Karpas-422 (cell line): ENCODE measurements at regions not wholly inside any gene's neighbourhood (a gene's known extent, or its start where the extent isn't known, plus 50 kb on each side); places are given as distances from the start of the nearest gene placed in this dataset.

Experiments
- DNase-seq: peaks from one replicate; pipeline ENCODE4 v3.0.0-alpha.2; 2015
- H2AFZ ChIP-seq: fragments of 200-600 bp; sonication (generic); 2 replicates; pipeline ENCODE4 v1.6.1; 2014; ENCODE audit warnings: antibody characterized with exemption, low read length, mixed read lengths
- H3K27ac ChIP-seq: fragments of 200-600 bp; sonication (generic); 2 replicates; pipeline ENCODE4 v1.5.1; 2014; ENCODE audit warnings: mild to moderate bottlenecking, low read length, moderate library complexity
- H3K27me3 ChIP-seq: fragments of 200-600 bp; sonication (generic); 2 replicates; pipeline ENCODE4 v1.6.1; 2014; ENCODE audit warnings: low read length, mixed read lengths
- H3K36me3 ChIP-seq: fragments of 200-600 bp; sonication (generic); 2 replicates; pipeline ENCODE4 v1.6.1; 2014; ENCODE audit warnings: low read length, mixed read lengths; ENCODE audit not compliant: insufficient read depth
- H3K4me1 ChIP-seq: fragments of 200-600 bp; sonication (generic); 2 replicates; pipeline ENCODE4 v1.6.1; 2014; ENCODE audit warnings: mild to moderate bottlenecking, low read length, mixed read lengths
- H3K4me2 ChIP-seq: fragments of 200-600 bp; sonication (generic); 2 replicates; pipeline ENCODE4 v1.6.1; 2014; ENCODE audit warnings: low read length, low read depth, mild to moderate bottlenecking; ENCODE audit not compliant: poor library complexity, severe bottlenecking
- H3K4me3 ChIP-seq: fragments of 200-600 bp; sonication (generic); 2 replicates; pipeline ENCODE4 v1.5.1; 2014; ENCODE audit warnings: mild to moderate bottlenecking, antibody characterized with exemption, low read length, mixed read lengths
- H3K79me2 ChIP-seq: fragments of 200-600 bp; sonication (generic); 2 replicates; pipeline ENCODE4 v1.6.1; 2014; ENCODE audit warnings: mild to moderate bottlenecking, low read length, mixed read lengths
- H3K9ac ChIP-seq: fragments of 200-600 bp; sonication (generic); 2 replicates; pipeline ENCODE4 v1.6.0; 2014; ENCODE audit warnings: low read length
- H3K9me2 ChIP-seq: fragments of 200-600 bp; sonication (generic), shearing (Covaris generic); replicated peaks from 2 replicates; pipeline ENCODE4 v1.6.0; 2014; ENCODE audit warnings: mild to moderate bottlenecking, low read length, moderate library complexity; ENCODE audit not compliant: insufficient read depth
- H3K9me3 ChIP-seq: fragments of 300-700, 200-600 bp; sonication (generic); 2 replicates; pipeline ENCODE4 v1.6.1; 2014; ENCODE audit warnings: low read length, mixed read lengths
- H4K20me1 ChIP-seq: fragments of 200-600 bp; sonication (generic); 2 replicates; pipeline ENCODE4 v1.6.1; 2014; ENCODE audit warnings: mild to moderate bottlenecking, antibody characterized with exemption, low read length, low read depth; ENCODE audit not compliant: insufficient read depth

DNA sequence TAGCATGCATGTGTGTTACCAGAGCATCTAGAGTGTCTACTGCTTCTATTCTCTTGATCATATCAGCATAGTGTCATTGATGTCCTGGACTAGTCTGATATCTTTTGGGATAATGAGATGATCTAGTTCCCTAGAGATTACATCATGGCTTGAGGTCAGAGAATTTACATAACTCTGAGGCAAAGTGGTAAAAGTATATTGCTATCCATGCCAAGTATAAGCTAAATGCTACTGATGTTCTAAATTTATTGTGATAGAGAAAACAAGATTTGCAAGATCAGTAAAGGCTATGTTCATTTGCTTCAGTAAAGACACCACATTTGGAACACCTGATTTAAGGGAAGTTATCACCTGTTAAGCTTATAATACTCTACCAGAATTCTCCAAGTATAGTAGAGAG lies 280.7 kb upstream of the PSMD7 start:
- Histone ChIP-seq H3K4me2 (no peak overlapping the region), H3K27me3 (no peaks in the 10 kb centered on the region), H4K20me1 (no peaks in the 10 kb centered on the region), H2AFZ (no peak overlapping the region), H3K9me3 (no peaks in the 10 kb centered on the region), H3K9ac (no peak overlapping the region), H3K4me3 (no peak overlapping the region), H3K9me2 (no peaks in the 10 kb centered on the region), H3K4me1 (no peaks in the 10 kb centered on the region), H3K27ac (no peak overlapping the region), H3K79me2 (no peaks in the 10 kb centered on the region), H3K36me3 (no peaks in the 10 kb centered on the region)
- no peak for DNase-seq

DNA sequence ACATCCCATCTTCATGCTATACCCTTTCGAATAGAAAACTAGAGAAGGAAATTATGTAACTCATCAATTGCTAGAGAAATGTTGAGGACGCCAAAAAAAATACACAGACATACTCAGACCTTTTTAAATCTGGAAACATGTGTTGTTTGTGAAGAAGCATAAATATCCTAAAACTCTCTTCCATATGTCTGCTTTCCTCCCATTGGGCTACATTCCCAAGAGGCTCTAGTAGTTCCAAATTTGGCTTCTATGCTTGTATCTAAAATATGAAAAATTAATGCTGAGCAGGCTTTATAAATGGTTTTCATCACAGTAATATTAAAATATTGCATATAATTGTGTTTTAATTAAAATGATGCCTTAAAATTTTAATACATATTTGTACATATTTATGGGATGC lies 297.9 kb upstream of the PSMD7 start:
- H3K9me3 ChIP-seq, result no peaks in the 10 kb centered on the region
- no peaks in the 10 kb centered on the region for H3K9me2 ChIP-seq

DNA sequence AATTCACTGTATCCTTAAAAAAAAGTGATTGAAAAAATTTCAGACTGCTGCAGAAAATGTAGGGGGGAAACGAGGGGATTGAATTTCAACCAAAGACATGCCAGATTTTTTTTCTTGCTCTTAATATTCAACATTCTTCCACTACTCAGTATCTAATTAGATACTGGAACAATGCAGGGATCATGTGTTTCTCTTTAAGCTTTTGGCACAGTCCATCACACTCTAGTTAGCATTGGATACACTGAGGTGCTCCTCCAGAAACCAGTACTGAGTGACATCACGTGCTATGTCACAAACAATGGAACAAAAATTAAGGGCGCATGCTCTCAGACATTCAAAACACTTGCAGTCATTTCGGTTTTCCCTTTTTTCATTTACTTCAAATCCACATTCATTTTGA lies 298.6 kb upstream of the PSMD7 start:
- DNase-seq, result no peak
- Histone ChIP-seq H3K4me1 (no peaks in the 10 kb centered on the region), H2AFZ (no peak overlapping the region), H3K79me2 (no peaks in the 10 kb centered on the region), H3K36me3 (no peaks in the 10 kb centered on the region), H3K27me3 (no peaks in the 10 kb centered on the region), H3K4me2 (no peak overlapping the region), H3K9me3 (no peaks in the 10 kb centered on the region), H3K9ac (no peak overlapping the region), H3K27ac (no peak overlapping the region), H3K9me2 (no peaks in the 10 kb centered on the region), H4K20me1 (no peaks in the 10 kb centered on the region), H3K4me3 (no peak overlapping the region)

More for the DNA sequence above, 297.9 kb upstream of the PSMD7 start:
- no peak for DNase-seq
- no peaks in the 10 kb centered on the region for H4K20me1 ChIP-seq
- H3K4me3 ChIP-seq, result no peak overlapping the region
- no peak overlapping the region for H3K9ac ChIP-seq
- no peaks in the 10 kb centered on the region for H3K36me3 ChIP-seq
- H3K27ac ChIP-seq, result no peak overlapping the region
- no peak overlapping the region for H2AFZ ChIP-seq
- H3K27me3 ChIP-seq, result no peaks in the 10 kb centered on the region
- no peak overlapping the region for H3K4me2 ChIP-seq
- H3K4me1 ChIP-seq, result no peaks in the 10 kb centered on the region
- H3K79me2 ChIP-seq, result no peaks in the 10 kb centered on the region

DNA sequence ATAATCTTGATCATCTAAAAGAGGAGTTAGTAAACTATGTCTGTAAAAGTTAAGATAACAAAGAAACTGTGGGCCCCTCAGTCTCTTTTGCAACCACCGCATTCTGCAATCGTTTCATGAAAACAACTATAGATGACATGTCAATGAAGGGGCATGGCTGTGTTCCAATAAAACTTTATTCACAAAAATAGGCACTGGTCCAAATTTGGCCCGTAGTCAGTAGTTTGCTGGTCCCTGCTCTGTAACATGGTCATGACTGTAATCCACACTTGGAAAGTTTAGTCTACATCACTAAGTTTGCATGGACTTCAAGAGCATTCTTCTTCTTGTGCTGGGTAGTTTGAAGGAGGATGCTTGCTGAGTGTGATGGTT lies 299.3 kb upstream of the PSMD7 start:
- no peaks in the 10 kb centered on the region for H3K9me3 ChIP-seq
- H3K4me2 ChIP-seq, result no peak overlapping the region
- H3K4me3 ChIP-seq, result no peak overlapping the region
- no peaks in the 10 kb centered on the region for H3K79me2 ChIP-seq
- H3K9ac ChIP-seq, result no peak overlapping the region
- H3K36me3 ChIP-seq, result no peaks in the 10 kb centered on the region
- H3K9me2 ChIP-seq, result no peaks in the 10 kb centered on the region
- H3K27ac ChIP-seq, result no peak overlapping the region
- DNase-seq, result no peak
- H2AFZ ChIP-seq, result no peak overlapping the region
- H4K20me1 ChIP-seq, result no peaks in the 10 kb centered on the region
- no peaks in the 10 kb centered on the region for H3K4me1 ChIP-seq
- H3K27me3 ChIP-seq, result no peaks in the 10 kb centered on the region

DNA sequence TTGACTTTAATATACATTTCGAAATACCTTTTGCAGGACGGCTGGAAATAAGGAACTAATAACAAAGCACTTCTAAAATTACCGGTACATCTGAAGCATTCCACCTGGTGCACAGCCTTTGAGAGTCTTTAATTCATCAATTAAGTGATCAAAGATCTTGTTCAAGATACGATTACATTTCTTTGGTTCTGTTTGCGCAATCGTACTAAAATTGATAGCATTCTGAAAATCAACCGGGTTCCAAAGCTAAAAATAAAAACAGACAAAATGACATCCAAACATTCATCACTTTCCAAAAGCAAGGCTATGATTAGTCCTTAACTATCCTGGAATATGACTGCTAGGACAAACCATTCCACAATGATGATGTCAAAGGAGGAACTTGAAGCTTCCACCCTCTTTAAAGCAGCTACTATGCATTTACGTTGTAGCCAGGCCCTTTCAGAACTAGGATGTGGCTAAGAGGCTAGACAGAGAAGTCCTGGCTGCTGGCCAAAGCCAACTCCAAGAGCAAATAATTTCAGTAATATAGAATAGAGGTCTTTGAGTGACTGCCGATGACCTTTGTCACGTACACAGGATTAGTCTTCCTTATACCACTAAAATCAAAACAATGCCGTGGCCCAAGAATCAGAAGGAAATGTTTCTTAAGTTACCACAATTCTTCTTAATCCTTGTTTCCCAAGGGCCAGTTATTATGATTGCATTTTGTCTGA lies 299.8 kb upstream of the PSMD7 start:
- H3K4me2 ChIP-seq, result no peak overlapping the region
- no peak for DNase-seq
- no peaks in the 10 kb centered on the region for H3K36me3 ChIP-seq
- H3K79me2 ChIP-seq, result no peaks in the 10 kb centered on the region
- no peaks in the 10 kb centered on the region for H3K9me2 ChIP-seq
- no peak overlapping the region for H3K27ac ChIP-seq
- H3K9me3 ChIP-seq, result no peaks in the 10 kb centered on the region
- no peak overlapping the region for H2AFZ ChIP-seq
- H4K20me1 ChIP-seq, result no peaks in the 10 kb centered on the region
- no peaks in the 10 kb centered on the region for H3K27me3 ChIP-seq
- H3K4me3 ChIP-seq, result no peak overlapping the region
- no peaks in the 10 kb centered on the region for H3K4me1 ChIP-seq
- no peak overlapping the region for H3K9ac ChIP-seq

DNA sequence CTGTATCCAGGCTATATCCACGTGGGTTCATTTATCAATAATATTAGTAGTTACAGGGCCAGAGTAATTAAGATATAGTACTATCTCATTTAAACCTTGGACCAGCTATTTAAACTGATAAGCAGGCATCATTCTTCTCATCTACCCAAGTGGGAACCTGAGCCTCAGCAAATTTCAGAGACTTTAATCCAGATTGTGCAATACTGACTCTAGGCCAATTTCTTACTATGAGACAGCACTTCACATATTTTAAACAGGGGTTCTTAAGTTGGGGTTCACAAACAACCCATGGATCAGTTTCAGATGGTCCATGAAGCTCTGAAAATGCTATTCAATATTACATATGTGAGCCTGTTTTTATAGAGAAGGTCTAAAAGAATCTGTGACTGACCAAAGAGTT lies 302.7 kb upstream of the PSMD7 start:
- no peaks in the 10 kb centered on the region for H3K9me2 ChIP-seq

DNA sequence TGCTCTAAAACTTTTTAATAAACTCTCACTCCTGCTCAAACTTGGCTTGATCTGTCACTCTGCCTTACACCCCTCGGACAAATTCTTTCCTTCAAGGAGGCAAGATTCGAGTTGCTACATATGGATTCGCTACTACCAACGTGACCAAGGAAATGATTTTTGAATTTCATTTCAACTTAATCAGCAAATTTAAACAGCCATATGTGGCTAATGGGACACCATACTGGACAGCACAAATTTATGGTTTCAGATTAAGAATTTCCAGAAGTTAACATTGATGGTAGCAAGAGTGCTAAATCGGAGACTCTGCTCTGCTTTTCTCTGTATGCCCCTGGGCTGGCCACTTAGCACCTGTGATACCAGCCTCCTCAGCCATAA lies 318.2 kb upstream of the PSMD7 start:
- Histone ChIP-seq H3K9me2 (no peaks in the 10 kb centered on the region), H3K9ac (no peak overlapping the region), H3K4me2 (no peak overlapping the region), H3K79me2 (no peaks in the 10 kb centered on the region), H3K27ac (no peak overlapping the region), H4K20me1 (no peaks in the 10 kb centered on the region), H3K4me3 (no peak overlapping the region), H3K27me3 (no peaks in the 10 kb centered on the region), H3K4me1 (no peaks in the 10 kb centered on the region), H3K9me3 (no peaks in the 10 kb centered on the region), H2AFZ (no peak overlapping the region), H3K36me3 (no peaks in the 10 kb centered on the region)
- no peak for DNase-seq

More for the DNA sequence above, 302.7 kb upstream of the PSMD7 start:
- Histone ChIP-seq H3K27me3 (no peaks in the 10 kb centered on the region), H3K4me2 (no peak overlapping the region), H2AFZ (no peak overlapping the region), H3K9ac (no peak overlapping the region), H3K4me1 (no peaks in the 10 kb centered on the region), H3K79me2 (no peaks in the 10 kb centered on the region), H3K36me3 (no peaks in the 10 kb centered on the region), H3K27ac (no peak overlapping the region), H3K9me3 (no peaks in the 10 kb centered on the region), H4K20me1 (no peaks in the 10 kb centered on the region), H3K4me3 (no peak overlapping the region)
- DNase-seq, result no peak

DNA sequence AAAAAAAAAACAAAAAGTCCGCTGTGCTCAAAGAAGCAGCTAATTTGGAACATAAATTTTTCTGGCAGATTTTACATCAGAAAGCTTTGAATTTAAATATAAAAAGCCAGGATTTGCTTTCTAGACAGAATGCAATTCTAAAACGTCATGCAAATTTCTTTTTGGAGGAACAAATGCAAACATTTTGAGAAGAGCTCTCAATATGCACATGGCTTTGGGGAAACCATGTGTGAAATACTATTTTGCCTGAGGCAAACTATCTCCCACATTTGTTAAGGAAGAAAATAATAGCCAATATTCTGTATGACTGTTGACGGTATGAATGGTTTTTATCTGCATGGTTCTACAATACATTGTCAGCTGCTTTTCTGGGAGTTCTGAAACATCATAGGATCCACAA lies 320.0 kb upstream of the PSMD7 start:
- H3K9me2 ChIP-seq, result no peaks in the 10 kb centered on the region
- no peak overlapping the region for H3K9ac ChIP-seq
- H4K20me1 ChIP-seq, result no peaks in the 10 kb centered on the region
- H3K4me3 ChIP-seq, result no peak overlapping the region
- no peaks in the 10 kb centered on the region for H3K4me1 ChIP-seq
- H3K27ac ChIP-seq, result no peak overlapping the region
- no peaks in the 10 kb centered on the region for H3K9me3 ChIP-seq
- H3K36me3 ChIP-seq, result no peaks in the 10 kb centered on the region
- H2AFZ ChIP-seq, result no peak overlapping the region
- no peaks in the 10 kb centered on the region for H3K27me3 ChIP-seq
- H3K4me2 ChIP-seq, result no peak overlapping the region
- no peaks in the 10 kb centered on the region for H3K79me2 ChIP-seq
- DNase-seq, result no peak

DNA sequence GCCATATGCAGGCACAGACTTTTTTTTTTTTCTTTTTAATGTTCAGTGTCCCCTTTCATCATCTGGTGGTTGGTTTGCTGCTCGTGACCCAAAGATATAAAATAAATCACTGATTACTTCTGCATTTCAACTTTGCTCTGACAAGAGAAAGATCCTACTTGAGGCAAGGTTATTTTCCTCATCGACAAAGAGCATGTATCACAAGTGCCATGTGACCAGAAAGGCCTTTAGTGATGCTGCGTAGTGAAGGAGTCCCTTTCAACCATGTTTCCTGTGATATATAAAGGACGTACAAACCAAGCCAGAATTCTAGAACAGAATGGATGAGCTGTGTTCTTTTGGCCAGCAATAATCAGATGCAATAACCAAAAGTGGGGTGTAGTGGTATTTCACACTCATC lies 323.4 kb upstream of the PSMD7 start:
- Histone ChIP-seq H3K4me2 (no peak overlapping the region), H3K27ac (no peak overlapping the region)

More for the DNA sequence above, 323.4 kb upstream of the PSMD7 start:
- no peaks in the 10 kb centered on the region for H3K79me2 ChIP-seq
- H3K9ac ChIP-seq, result no peak overlapping the region
- no peaks in the 10 kb centered on the region for H3K4me1 ChIP-seq
- H3K9me3 ChIP-seq, result no peaks in the 10 kb centered on the region
- no peaks in the 10 kb centered on the region for H3K36me3 ChIP-seq
- no peaks in the 10 kb centered on the region for H4K20me1 ChIP-seq
- no peaks in the 10 kb centered on the region for H3K9me2 ChIP-seq
- H3K4me3 ChIP-seq, result no peak overlapping the region
- no peak for DNase-seq
- no peak overlapping the region for H2AFZ ChIP-seq
- H3K27me3 ChIP-seq, result no peaks in the 10 kb centered on the region
